Cerebellar nuclear complex (tissue), 1 donor: ENCODE measurements at regions not wholly inside any gene's neighbourhood (a gene's known extent, or its start where the extent isn't known, plus 50 kb on each side); places are given as distances from the start of the nearest gene placed in this dataset.
A peak's percentile ranks its signal among the peaks of the same experiment; 100 is the strongest.
"Not testable (repeated sequence)": the region's sequence is repeated elsewhere in the genome, so short reads cannot be mapped to it uniquely, and the experiment has no call there.

Experiments used
- DNase-seq, 2 experiments: peaks; one replicate each; lab custom pipeline; 2025; lab: John Stamatoyannopoulos, UW

DNA sequence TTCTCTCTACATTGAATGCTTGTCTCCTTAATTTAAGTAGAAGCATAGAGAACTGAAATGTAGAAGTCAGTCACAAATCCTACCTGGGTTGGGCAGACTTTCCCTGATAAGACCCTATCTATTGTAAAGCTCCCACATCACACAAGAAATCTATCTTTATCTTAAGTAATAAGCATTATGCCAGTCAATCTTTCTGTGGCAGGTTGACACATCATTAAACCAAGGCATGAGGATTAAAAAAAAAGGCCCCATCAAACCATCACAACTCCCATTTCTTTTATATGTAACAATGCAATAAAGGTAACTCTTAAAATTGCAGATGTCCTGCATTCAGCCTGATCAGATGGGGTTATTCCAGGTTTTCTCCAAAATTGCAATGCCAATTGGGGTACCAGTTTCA, 311.8 kb downstream of the TOX3 start:
- DNase-seq = no peak

DNA sequence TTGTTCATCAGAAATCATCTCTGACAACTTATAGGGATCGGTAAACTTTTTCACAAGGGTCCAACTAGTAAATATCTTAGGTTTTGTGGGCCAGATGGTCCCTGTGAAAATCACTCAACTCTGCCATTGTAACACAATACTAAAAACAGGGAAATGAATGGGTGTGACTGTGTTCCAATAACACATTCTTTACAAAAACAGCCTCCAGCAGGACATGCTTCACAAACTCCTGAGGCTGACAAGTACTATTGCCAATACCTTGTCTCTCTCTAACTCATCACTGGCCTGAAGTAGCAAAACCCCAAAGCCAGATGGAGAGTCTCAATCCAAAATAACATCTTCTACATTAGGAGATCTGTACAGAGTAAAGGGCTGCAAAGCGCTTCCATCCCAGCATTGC, 312.3 kb downstream of the TOX3 start:
- DNase-seq = no peak

DNA sequence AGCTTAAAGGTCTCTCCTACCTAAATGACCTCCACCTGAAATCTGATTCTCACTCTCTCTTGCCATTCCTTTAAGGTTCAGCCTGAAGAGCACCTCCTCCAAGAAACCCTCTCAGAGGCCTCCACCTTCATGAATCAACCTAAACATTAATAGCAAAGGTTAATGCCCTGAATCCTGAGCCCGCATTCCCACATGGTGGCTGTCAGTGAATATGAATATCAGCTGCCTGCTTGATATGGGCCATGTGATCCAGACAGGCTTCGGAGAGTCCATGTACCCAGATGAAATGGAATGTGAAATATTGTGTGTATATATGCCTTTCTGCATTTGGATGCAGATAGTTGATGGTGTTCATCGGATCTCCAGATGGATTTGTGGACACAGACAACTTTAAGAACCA, 317.5 kb downstream of the TOX3 start:
- DNase-seq = no peak

DNA sequence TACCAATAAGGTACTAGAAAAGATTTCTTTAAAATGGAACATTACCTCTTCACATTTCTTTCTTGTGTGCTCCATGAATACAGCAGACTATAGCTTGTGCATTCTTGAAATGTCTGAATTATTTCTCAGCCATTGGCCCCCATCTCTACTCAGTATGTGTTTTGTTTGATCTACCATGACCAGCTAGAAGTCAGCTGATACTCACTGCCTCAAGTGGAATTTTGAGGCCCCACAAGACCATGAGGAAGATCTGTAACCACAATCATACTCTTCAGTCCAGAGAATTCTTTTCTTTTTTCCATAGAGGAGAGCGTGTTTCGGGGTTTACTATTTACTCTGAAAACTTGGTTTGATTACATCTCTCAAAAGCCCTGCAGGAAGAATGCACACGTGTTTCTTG, 319.1 kb downstream of the TOX3 start:
- DNase-seq = no peak

DNA sequence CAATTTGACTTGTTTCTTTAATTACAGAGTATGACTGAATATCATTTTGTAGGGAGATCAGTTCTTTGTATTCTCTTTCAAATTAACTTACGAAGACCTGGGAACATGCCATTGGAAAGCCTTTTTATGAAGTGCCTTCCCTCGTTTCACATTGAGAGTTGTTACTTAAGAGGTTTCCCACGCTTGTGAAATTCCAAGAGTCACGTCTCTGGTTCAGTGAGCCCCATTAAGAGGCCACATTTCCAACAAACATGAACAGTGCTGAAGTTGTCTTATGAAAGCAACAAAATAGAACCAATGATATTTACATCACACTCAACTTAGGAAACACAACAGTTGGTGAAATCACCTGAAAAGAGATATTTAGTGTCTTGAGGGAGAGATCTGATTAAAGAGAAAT, 334.1 kb downstream of the TOX3 start:
- no peak for DNase-seq

DNA sequence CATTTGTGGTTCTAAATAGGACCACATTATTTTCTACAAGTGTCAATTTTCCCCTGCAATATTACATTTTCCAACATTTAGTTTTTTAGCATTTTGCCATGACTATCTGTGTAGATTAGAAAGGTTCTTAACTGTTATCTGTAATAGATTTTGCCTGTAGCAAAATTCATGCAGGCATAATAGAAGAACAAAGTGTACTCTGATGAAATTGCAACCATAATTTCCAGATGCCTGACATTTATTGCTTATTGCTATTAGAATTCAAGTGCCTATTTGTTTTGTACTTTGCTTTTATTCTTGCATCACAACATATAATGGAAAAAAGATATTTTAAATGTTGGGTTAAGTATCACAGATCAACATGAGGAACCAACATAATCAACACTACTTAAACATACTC, 337.7 kb downstream of the TOX3 start:
- no peak for DNase-seq

DNA sequence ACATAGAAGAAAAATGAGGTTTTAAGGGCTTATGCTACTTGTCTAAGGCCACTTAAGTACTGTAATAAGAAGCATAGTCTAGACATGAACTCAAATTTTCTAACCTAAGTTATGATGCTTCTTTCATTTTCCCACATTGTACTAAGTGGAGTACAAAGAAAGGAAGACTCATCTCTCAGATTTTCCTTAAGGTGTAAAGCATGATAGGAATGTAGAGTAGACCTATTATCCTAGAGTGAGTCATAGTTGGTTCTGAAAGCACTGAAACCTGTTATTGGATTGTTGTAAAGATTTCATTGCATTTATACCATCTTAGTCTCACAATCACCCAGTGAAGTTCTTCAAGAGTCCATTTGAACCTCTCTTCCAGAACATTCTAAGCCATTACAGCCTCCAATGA, 343.8 kb downstream of the TOX3 start:
- DNase-seq = no peak

DNA sequence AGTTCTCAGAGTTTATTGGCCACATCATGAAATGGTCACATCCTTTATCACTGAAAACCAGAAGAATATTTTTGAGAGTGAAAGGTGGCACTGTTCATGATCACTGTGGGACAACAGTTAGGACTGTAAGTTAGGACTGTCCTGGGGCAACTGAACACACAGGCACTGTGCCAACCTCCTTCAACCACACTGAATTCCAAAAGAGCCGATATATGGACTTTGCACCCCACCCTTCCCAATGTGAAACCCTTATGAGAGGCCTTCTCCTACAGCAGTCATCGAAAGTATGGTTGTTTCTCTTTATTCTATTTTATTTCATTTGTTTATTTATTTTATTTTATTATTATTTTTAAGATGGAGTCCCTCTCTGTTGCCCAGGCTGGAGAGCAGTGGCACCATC, 353.5 kb downstream of the TOX3 start:
- no peak for DNase-seq

DNA sequence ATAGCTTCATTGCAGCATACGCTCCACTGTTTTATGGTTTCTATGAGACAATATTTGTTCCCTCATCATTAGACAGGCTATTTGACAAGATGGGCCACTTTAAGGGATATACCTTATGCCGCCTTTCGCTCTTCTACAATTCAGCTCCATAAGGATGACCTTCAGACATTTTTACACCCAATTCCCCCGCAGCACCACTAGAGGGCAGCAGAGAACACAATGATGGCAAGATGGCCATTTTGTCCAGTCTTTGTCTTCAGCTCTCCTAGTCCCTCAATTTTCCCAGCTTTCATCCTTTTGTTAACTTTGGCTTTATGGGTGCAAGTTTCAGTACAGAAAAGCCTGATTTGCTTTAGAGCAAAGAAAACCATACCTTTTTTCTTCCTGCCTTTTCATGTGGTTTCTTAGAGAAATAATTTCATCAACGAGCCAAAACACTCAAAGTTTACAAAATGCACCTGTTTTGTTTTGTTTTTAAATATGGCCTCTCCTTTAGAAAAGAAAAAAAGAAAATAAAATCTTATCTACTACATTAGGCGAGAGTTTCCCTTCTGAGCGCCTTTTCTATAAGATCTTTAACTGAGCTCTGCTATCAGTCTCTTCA, 355.3 kb downstream of the TOX3 start:
- DNase-seq = peak in 1 of 2 experiments; percentile 19

DNA sequence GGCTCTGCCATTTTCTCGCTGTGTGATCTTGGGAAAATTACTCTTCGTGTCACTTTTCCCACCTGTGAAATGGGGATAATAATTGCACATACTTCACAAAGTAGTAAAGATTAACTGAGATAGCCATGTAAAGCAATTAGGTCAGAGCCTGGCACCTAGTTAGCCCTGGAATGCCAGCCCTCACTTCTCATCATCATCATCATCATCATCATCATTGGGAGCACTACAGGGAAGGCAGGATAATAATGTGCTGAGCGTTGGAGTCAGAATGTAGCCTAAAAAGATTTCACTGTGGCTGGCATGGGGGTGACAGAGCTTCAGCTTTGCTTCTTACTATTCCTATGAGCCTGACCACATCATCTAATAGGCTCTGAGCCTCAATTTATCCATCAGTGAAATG, 362.6 kb downstream of the TOX3 start:
- no peak for DNase-seq

DNA sequence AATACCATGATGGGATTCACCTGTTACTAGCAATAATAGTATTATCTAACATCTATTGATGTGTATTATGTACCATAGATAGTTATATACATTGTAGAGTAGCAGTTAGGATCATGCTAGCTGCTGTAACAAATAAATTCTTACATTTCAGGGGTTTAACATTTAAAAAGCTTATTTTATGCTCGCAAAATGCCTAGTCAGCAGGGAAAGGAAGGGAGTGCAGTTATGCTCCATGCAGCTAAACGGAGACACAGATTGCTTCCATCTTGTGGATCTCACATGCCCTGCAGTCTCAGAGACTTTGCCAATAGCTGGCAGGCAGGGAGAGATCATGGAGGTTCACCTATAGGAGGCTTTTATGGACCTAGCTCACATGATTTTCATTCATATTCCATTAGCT, 364.1 kb downstream of the TOX3 start:
- DNase-seq = no peak

DNA sequence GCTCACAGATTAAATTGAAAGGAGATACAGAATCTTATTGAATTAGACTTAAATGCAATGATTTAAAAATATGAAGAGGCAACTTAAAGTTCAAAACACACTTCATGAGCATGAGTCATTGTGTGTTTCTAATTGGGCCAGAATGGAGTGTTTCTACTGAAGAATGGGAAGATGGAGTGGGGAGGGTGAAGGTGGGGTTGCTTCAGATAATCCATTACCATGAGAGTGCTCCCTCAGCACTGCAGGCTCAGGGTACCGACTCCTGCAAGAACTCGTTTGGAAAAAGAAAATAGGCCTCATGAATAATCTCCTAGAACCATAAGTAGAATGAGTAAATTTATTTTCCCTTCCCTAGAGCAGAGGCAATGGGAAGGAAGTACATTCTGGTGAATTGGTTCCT, 372.8 kb downstream of the TOX3 start:
- DNase-seq = no peak

DNA sequence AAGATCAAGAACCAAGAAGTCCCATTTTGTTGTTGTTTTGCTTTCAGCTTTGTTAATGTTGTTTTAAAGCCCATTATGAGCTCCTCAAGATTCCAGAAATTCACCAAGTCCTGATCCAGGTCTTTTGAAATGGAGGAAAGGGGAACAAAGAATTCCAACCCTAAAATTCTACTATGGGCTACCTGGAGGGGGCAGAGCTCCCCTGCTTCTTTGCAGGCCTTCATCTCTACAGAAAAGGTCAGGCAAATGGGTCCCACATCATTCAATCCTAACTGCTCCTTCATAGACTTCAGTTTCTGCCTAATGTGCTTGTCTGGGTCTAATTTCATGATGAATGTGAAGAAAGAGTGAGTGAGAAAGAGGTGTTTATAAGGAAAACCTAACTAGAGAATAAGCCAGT, 375.5 kb downstream of the TOX3 start:
- no peak for DNase-seq

DNA sequence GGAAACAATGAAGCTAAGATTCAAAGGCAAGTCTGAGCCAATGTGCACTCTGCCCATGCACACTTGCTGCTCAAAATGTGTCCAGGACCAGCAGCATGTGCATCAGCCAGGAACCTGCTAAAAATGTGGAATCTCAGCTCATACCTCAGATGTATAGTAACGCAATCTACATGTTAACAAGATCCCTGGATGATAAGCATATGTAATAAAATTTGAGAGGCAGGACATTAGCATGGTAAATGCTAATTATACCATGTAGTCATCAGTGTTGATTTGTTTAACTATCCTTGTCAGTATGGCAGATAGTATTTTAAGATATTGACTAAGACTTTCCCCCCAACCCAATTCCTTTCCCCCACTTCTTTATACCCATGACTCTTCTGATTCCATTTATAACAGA, 379.6 kb downstream of the TOX3 start:
- no peak for DNase-seq

DNA sequence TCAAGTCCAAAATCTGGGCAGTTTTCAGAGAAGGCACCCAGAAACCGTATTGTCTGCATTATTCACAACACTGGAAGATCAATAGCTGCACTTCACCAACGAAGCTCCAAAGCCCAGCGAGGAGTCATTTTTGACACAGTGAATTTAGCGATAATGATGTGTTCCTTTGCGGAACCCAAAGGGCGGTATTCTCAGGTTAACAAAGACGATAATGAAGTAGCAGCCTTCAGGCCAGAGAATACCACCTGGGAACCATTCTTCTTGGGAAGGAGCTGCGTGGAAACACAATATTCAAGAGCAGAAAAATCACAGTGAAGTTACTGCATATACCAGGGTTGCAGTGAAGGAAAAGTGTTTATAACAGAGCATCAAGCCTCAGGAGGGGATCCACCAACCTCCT, 381.0 kb downstream of the TOX3 start:
- DNase-seq = no peak

DNA sequence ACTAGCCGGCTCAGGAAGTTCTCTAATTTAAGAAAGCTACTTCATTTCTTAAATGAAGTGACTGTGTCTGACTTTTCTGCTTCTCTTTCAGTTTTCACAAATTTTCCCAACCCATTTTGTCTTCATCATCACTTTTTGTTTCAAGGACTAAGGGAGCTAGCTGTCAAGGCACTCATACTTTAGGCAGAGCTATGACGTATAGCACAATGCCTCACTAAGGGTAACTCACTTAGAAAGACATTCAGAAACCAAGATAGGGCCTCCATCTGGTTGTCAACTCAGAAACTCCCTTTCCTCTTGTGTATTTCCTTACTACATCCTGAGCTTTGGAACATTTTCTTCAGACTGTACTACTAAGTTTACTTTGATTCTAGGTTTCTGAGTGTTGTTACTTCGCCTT, 397.9 kb downstream of the TOX3 start:
- no peak for DNase-seq

DNA sequence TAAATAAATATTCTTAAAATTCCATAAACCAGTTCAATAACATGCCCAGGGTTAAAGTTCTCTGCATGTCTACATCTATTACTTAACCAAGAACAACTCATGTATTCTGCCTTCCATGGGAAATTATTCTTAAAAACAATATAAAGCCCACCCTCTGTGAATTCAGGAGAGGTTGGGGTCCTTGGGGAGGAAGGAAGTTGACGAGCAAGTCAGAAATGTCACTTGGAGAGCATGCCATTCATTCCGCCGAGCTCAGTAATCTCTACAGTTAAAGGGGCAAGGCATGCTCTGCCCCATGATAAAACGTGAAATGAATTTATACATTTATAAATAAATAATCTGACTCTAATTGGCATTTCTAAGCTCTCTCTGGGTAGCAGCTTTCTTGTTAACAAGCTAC, 405.1 kb downstream of the TOX3 start:
- no peak for DNase-seq

DNA sequence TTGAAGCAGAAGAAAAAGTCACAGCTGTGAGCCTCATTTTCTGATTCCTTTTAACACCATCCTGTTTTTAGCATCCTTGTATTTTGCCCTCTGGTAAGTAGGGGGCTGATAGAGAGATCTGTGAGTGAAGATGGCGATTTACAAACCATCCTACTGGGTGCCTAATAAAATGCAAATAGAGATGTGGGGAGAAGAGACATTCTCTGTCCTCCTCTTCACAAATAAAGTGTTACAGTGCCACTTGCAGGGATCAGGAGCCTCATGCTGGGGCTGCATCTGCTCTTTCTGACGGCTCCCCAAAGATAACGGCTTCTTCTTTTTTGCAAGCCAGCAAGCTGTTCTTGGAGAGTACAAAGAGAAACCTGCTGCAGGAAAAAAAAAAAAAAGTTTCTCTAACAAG, 418.6 kb downstream of the TOX3 start:
- no peak for DNase-seq

DNA sequence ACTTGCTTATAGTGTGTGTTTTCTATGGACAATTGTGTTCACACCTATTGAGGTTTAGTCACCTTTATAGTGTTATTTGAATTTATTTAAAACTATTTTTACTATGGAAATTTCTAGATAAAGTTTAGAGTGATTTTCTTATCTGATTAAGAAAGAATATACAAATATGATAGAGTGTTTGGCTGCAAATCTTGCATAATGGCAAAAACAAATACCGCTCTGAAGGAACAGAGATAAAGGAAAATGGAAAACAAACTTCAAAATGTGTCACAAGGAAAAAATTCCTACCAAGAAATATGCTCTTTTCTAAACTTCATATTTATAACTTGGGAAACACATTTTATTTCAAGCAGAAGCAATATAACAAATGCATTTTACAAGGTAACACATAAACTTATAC, 423.1 kb downstream of the TOX3 start:
- DNase-seq = no peak

DNA sequence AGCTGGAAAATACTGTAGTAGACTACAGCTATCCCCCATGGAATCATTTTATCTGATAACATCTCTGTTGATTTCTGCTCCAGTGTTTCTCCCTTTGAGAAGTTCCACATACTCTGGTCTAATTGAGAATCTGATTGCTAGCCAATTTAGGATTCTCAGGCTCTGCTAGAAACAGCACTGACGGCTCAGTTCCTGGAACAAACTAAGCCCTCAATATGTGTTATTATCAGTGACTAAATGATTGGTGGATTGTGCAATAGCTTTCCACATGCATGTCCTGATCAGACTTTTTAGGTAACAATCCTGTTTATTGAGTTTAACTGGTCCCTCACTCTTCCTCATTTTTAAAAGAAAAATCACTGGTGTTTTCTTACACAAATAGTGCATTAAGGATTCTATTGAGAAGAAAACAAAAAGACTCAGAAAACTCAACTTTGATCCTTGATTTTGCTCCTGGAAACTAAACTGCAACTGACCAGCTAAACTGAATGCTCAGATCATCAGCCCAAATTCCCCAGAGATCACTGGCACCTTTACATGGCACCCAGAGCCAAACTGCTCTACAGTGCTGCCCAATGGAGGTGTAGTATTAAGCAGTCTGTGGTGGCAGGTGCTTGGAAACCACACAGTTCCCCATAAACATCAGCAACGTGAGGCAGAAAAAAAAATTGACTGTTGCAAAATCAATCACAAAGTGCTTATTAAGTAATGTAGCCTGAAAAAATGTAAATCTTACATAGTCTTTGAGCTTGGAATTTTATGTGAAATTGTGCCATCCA, 423.7 kb downstream of the TOX3 start:
- no peak for DNase-seq

DNA sequence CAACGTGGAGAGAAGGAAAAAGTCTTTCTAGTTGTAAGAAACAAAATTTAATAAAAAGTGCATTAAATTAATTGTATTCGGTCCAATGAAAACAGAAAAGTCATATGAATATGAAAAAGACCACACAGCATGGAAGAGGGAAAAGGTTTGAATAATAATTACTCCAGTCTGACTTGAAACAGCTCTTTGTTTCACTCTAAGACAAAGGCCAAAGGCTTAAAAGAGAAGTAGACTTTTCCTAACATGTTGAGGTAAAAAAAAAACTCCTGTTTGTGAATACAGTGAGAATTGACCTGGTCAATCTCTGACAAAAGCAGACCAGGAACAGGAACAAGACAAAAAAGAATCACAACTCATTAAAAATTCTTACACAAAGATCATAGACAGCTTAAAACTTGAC, 429.8 kb downstream of the TOX3 start:
- no peak for DNase-seq

DNA sequence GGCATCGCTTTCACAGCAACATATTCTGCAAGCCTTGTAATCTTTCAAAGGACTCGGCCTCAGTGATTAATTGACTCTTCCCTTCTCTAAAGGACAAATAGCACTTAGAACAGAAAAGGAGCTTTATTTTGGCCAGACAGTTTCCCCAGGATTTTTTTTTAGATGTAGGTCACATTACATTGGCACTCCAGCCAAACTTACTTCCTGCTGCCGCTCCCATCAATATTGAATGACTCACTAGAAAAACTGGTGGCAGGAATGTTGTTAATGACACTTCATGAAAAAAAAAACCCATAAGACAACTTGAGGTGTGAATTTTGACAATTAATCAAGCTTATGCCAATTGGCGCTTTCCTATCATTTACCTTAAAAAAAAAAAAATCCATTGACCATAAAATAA, 432.6 kb downstream of the TOX3 start:
- DNase-seq = no peak

DNA sequence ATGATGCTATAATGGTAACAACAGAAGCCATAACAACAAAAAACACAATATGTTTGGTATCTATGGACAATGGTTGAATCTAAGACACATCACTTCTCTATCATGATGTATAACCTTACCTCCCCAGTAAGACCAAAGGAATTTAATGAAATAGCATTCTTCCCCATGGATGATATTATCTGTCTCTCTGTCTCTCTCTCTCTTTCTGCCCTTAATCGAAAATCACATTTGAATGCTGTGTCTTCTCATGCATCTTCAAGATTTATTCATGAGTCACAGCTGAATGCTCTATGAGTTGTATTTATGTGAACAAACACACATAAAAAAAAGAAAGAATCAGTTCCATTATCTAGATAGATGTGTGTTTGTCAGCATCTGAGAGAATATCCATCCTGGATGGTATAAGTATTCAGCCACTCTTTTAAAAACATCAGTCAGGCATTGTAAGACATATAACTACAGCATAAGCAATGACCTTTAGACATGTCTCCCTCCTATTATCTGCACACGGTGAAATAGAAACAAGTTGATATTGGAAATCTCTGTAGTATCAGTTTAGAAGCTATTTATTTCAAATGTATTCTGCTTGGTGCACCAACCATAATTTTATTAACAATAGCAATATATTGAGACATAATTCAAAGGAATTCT, 433.3 kb downstream of the TOX3 start:
- no peak for DNase-seq

DNA sequence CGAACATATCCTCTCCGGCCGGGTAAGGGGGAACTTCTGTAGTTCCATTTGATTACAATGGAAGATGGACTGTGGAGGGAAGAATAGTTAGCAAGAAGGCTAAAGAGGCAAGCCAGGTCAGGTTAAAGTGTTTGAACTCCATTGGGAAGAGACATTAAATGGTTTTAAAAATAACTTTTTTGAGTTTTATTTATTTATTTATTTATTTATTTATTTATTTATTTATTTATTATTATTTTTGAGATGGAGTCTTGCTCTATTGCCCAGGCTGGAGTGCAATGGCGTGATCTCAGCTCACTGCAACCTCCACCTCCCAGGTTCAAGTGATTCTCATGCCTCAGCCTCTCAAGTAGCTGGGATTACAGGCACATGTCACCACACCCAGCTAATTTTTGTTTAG, 441.9 kb downstream of the TOX3 start:
- DNase-seq = not testable (repeated sequence)
